ENCODE measurements at regions not wholly inside any gene's neighbourhood (a gene's known extent, or its start where the extent isn't known, plus 50 kb on each side); places are given as distances from the start of the nearest gene placed in this dataset.

- no peak for TF ChIP-seq POLR2A (IDR thresholded peaks at IDR 0.05; ENCODE audit: extremely low read depth, insufficient read length)
- no peak for TF ChIP-seq CTCF (IDR thresholded peaks at IDR 0.05; ENCODE audit: low read depth, low read length)
- no peak for TF ChIP-seq MAX (IDR thresholded peaks at IDR 0.05; ENCODE audit: low read depth, low read length)
- no peak for TF ChIP-seq MYC (IDR thresholded peaks at IDR 0.05; ENCODE audit: low read depth, low read length)
- no peak overlapping the region for H3K4me3 ChIP-seq (ENCODE audit: low read depth, low read length)
- DNase-seq (ENCODE audit: low read depth), result no peak
Observed at GRCh38 chr18:41594582-41594981, 360.5 kb upstream of the PIK3C3 start.

GRCh38 chr18:41593171-41593675 lies 361.8 kb upstream of the PIK3C3 start:
- TF ChIP-seq MAX (IDR thresholded peaks at IDR 0.05; ENCODE audit: low read depth, low read length) (no peak), CTCF (IDR thresholded peaks at IDR 0.05; ENCODE audit: low read depth, low read length) (no peak), MYC (IDR thresholded peaks at IDR 0.05; ENCODE audit: low read depth, low read length) (no peak), POLR2A (IDR thresholded peaks at IDR 0.05; ENCODE audit: extremely low read depth, insufficient read length) (no peak)
- no peak for DNase-seq (ENCODE audit: low read depth)
- no peak overlapping the region for H3K4me3 ChIP-seq (ENCODE audit: low read depth, low read length)

DNA sequence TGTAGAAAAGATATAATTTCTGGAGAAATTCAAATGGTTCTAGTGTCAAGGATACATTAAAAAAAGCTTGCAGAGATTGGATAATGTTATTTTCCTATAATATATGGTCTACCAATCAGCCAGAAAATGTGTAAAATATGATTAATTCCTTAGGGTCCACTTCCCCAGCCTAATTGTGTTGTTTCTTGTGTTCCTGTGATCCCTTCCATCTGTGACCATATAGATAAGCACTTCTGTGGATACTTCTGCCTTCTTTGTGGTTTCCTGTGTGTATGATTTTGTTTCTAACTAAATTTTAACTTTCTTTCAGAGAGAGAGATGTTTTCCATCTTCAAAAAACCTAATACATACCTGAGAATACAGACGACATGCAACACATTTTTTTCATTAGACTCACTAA lies 367.1 kb upstream of the PIK3C3 start:
- no peak for DNase-seq (ENCODE audit: low read depth)
- H3K4me3 ChIP-seq (ENCODE audit: low read depth, low read length), result no peak overlapping the region
- TF ChIP-seq CTCF (IDR thresholded peaks at IDR 0.05; ENCODE audit: low read depth, low read length), result no peak
- no peak for TF ChIP-seq POLR2A (IDR thresholded peaks at IDR 0.05; ENCODE audit: extremely low read depth, insufficient read length)
- no peak for TF ChIP-seq MAX (IDR thresholded peaks at IDR 0.05; ENCODE audit: low read depth, low read length)
- no peak for TF ChIP-seq MYC (IDR thresholded peaks at IDR 0.05; ENCODE audit: low read depth, low read length)

DNA sequence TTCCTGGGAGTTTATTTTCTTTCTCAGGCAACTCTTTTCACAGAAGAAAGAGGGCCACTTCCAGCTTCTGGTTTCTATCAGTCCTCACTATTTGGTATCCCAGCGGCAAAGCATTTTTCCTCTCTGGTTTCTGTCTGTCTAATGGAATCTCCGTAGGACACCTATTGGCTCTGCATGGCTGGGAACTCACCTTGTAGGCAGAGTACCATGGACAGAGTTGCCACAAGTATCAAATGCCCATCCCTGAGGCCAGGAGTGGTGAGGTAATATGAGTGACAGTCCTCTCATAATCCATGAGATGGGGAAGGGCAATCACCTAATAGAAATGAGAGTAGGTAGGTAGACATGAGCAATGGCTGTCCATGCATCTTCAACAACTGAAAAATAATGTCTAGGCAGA lies 369.5 kb upstream of the PIK3C3 start:
- DNase-seq (ENCODE audit: low read depth), result no peak
- no peak overlapping the region for H3K4me3 ChIP-seq (ENCODE audit: low read depth, low read length)
- no peak for TF ChIP-seq MYC (IDR thresholded peaks at IDR 0.05; ENCODE audit: low read depth, low read length)
- TF ChIP-seq POLR2A (IDR thresholded peaks at IDR 0.05; ENCODE audit: extremely low read depth, insufficient read length), result no peak
- TF ChIP-seq MAX (IDR thresholded peaks at IDR 0.05; ENCODE audit: low read depth, low read length), result no peak
- no peak for TF ChIP-seq CTCF (IDR thresholded peaks at IDR 0.05; ENCODE audit: low read depth, low read length)

- no peak overlapping the region for H3K4me3 ChIP-seq (ENCODE audit: low read depth, low read length)
- no peak for TF ChIP-seq MYC (IDR thresholded peaks at IDR 0.05; ENCODE audit: low read depth, low read length)
- no peak for TF ChIP-seq POLR2A (IDR thresholded peaks at IDR 0.05; ENCODE audit: extremely low read depth, insufficient read length)
- TF ChIP-seq MAX (IDR thresholded peaks at IDR 0.05; ENCODE audit: low read depth, low read length), result no peak
- TF ChIP-seq CTCF (IDR thresholded peaks at IDR 0.05; ENCODE audit: low read depth, low read length), result no peak
- no peak for DNase-seq (ENCODE audit: low read depth)
Observed at GRCh38 chr18:41579185-41579584, 375.8 kb upstream of the PIK3C3 start.

DNA sequence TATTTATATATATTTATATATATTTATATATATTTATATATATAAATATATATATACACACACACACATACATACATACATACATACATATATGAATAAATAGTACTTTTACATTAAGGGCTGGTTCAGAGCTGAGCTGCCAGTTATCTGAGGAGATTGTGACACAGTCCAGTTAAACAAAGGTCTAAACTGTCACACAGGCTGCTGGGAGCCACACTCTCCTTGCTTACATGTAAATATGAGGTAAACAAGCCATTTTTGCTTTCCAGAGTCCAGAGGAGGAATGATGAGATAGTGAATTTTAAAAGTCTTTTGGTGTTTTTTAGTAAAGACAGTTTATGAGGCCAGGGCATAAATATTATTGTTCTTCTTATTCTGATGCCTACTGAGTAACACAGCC lies 377.5 kb upstream of the PIK3C3 start:
- no peak for DNase-seq (ENCODE audit: low read depth)
- TF ChIP-seq MAX (IDR thresholded peaks at IDR 0.05; ENCODE audit: low read depth, low read length) (no peak), POLR2A (IDR thresholded peaks at IDR 0.05; ENCODE audit: extremely low read depth, insufficient read length) (no peak), CTCF (IDR thresholded peaks at IDR 0.05; ENCODE audit: low read depth, low read length) (no peak), MYC (IDR thresholded peaks at IDR 0.05; ENCODE audit: low read depth, low read length) (no peak)
- no peak overlapping the region for H3K4me3 ChIP-seq (ENCODE audit: low read depth, low read length)
